SK-N-SH treated with all-trans-retinoic acid at 6 μM for 48 hours (cell line): ENCODE measurements at regions not wholly inside any gene's neighbourhood (a gene's known extent, or its start where the extent isn't known, plus 50 kb on each side); places are given as distances from the start of the nearest gene placed in this dataset.

Experiments used
- ATAC-seq: fragments of 200-7000 bp; cut with Tn5 transposase; 3 replicates; pipeline ENCODE4 v1.9.1; 2020; ENCODE audit warnings: mild to moderate bottlenecking, moderate library complexity
- ARNTL ChIP-seq: fragments of 450-650 bp; formaldehyde crosslinking; IDR thresholded peaks from 2 replicates; pipeline ENCODE4 v1.5.0; 2020; ENCODE audit warnings: low read depth, mild to moderate bottlenecking, moderate library complexity, borderline replicate concordance
- BACH2 ChIP-seq: fragments of 250-450 bp; sonication (Bioruptor Pico); IDR thresholded peaks from 2 replicates; pipeline ENCODE4 v1.9.0; 2021; ENCODE audit warnings: mild to moderate bottlenecking, borderline replicate concordance
- CREB5 ChIP-seq: fragments of 250-450 bp; sonication (Bioruptor Pico); IDR thresholded peaks from 2 replicates; pipeline ENCODE4 v1.5.1; 2020; ENCODE audit warnings: low read depth, mild to moderate bottlenecking, moderate library complexity
- CSDC2 ChIP-seq: fragments of 250-450 bp; sonication (Bioruptor Pico); IDR thresholded peaks from 2 replicates; pipeline ENCODE4 v1.5.0; 2020; ENCODE audit warnings: mild to moderate bottlenecking, moderate library complexity
- ESRRG ChIP-seq: fragments of 250-450 bp; sonication (Bioruptor Pico); IDR thresholded peaks from 2 replicates; pipeline ENCODE4 v1.6.1; 2021; ENCODE audit warnings: mild to moderate bottlenecking
- GLIS3 ChIP-seq: fragments of 250-450 bp; sonication (Bioruptor Pico); IDR thresholded peaks from 2 replicates; pipeline ENCODE4 v1.5.0; 2020; ENCODE audit warnings: mild to moderate bottlenecking, moderate library complexity
- ISL1 ChIP-seq: fragments of 250-450 bp; sonication (Bioruptor Pico); IDR thresholded peaks from 2 replicates; pipeline ENCODE4 v2.1.2; 2022; ENCODE audit warnings: mild to moderate bottlenecking, moderate library complexity
- PATZ1 ChIP-seq: fragments of 250-450 bp; sonication (Bioruptor Pico); IDR thresholded peaks from 2 replicates; pipeline ENCODE4 v1.8.0; 2020; ENCODE audit warnings: mild to moderate bottlenecking, moderate library complexity, borderline replicate concordance
- POU6F1 ChIP-seq: fragments of 250-450 bp; sonication (Bioruptor Pico); IDR thresholded peaks from 2 replicates; pipeline ENCODE4 v1.8.0; 2021; ENCODE audit warnings: low read depth, mild to moderate bottlenecking, moderate library complexity, borderline replicate concordance
- PPARA ChIP-seq: fragments of 250-450 bp; sonication (Bioruptor Pico); IDR thresholded peaks from 2 replicates; pipeline ENCODE4 v1.5.0; 2020; ENCODE audit warnings: mild to moderate bottlenecking, borderline replicate concordance
- RARB ChIP-seq: fragments of 250-450 bp; sonication (Bioruptor Pico); IDR thresholded peaks from 2 replicates; pipeline ENCODE4 v1.8.0; 2021; ENCODE audit warnings: mild to moderate bottlenecking, moderate library complexity
- SNAI2 ChIP-seq: fragments of 250-450 bp; sonication (Bioruptor Pico); IDR thresholded peaks from 2 replicates; pipeline ENCODE4 v1.5.0; 2020; ENCODE audit warnings: mild to moderate bottlenecking, moderate library complexity
- TCF4 ChIP-seq: fragments of 250-450 bp; sonication (Bioruptor Pico); IDR thresholded peaks from 2 replicates; pipeline ENCODE4 v1.8.0; 2021; ENCODE audit warnings: mild to moderate bottlenecking, moderate library complexity, borderline replicate concordance
- TOX ChIP-seq: fragments of 250-450 bp; sonication (Bioruptor Pico); IDR thresholded peaks from 2 replicates; pipeline ENCODE4 v1.8.0; 2021; ENCODE audit warnings: mild to moderate bottlenecking, moderate library complexity, borderline replicate concordance
- TSHZ2 ChIP-seq: fragments of 250-450 bp; sonication (Bioruptor Pico); IDR thresholded peaks from 2 replicates; pipeline ENCODE4 v1.5.0; 2020; ENCODE audit warnings: mild to moderate bottlenecking, moderate library complexity
- ZC3H10 ChIP-seq: fragments of 250-450 bp; sonication (Bioruptor Pico); IDR thresholded peaks from 2 replicates; pipeline ENCODE4 v1.5.1; 2021; ENCODE audit warnings: mild to moderate bottlenecking, moderate library complexity
- ZFP3 ChIP-seq: fragments of 250-450 bp; sonication (Bioruptor Pico); IDR thresholded peaks from 2 replicates; pipeline ENCODE4 v1.5.0; 2020; ENCODE audit warnings: mild to moderate bottlenecking, moderate library complexity
- ZFP30 ChIP-seq: fragments of 450-650 bp; formaldehyde crosslinking; IDR thresholded peaks from 2 replicates; pipeline ENCODE4 v1.5.0; 2022; ENCODE audit warnings: mild to moderate bottlenecking, moderate library complexity
- ZNF70 ChIP-seq: fragments of 450-650 bp; formaldehyde crosslinking; IDR thresholded peaks from 2 replicates; pipeline ENCODE4 v1.5.0; 2020; ENCODE audit warnings: mild to moderate bottlenecking, moderate library complexity
- ZNF8 ChIP-seq: fragments of 450-650 bp; formaldehyde crosslinking; IDR thresholded peaks from 2 replicates; pipeline ENCODE4 v1.5.0; 2020; ENCODE audit warnings: mild to moderate bottlenecking, moderate library complexity

GRCh38 chr10:128386231-128386630 is 260.0 kb upstream of the MKI67 start:
- no peak for ATAC-seq
- TF ChIP-seq TOX (no peak), ESRRG (no peak), CREB5 (CRISPR knock-in tag) (no peak), PPARA (CRISPR knock-in tag) (no peak), POU6F1 (CRISPR knock-in tag) (no peak), ZNF70 (CRISPR knock-in tag) (no peak), TCF4 (CRISPR knock-in tag) (no peak), BACH2 (CRISPR knock-in tag) (no peak), ISL1 (CRISPR knock-in tag) (no peak), PATZ1 (CRISPR knock-in tag) (no peak)

GRCh38 chr10:128386816-128387604 is 260.8 kb upstream of the MKI67 start:
- TF ChIP-seq ISL1 (CRISPR knock-in tag) (no peak), ESRRG (no peak), ZFP3 (CRISPR knock-in tag) (no peak), CREB5 (CRISPR knock-in tag) (no peak), ZFP30 (no peak), ZNF8 (CRISPR knock-in tag) (no peak), BACH2 (CRISPR knock-in tag) (no peak), ZC3H10 (CRISPR knock-in tag) (no peak), TOX (no peak), CSDC2 (no peak), ZNF70 (CRISPR knock-in tag) (no peak), GLIS3 (CRISPR knock-in tag) (no peak), PATZ1 (CRISPR knock-in tag) (no peak), POU6F1 (CRISPR knock-in tag) (no peak), TCF4 (CRISPR knock-in tag) (no peak), ARNTL (CRISPR knock-in tag) (no peak), TSHZ2 (CRISPR knock-in tag) (no peak), SNAI2 (no peak), RARB (CRISPR knock-in tag) (no peak)
- TF ChIP-seq, all 23 proteins: peak for 0
- no peak for ATAC-seq
